HG03457 (cell line): ENCODE measurements at regions not wholly inside any gene's neighbourhood (a gene's known extent, or its start where the extent isn't known, plus 50 kb on each side); places are given as distances from the start of the nearest gene placed in this dataset.
"Not testable (repeated sequence)": the region's sequence is repeated elsewhere in the genome, so short reads cannot be mapped to it uniquely, and the experiment has no call there.

Source experiments
- ATAC-seq: cut with Tn5 transposase; IDR thresholded peaks from one replicate; pipeline ENCODE4 v1.9.1; 2021; ENCODE audit warnings: moderate number of reproducible peaks; ENCODE audit not compliant: unreplicated experiment

DNA sequence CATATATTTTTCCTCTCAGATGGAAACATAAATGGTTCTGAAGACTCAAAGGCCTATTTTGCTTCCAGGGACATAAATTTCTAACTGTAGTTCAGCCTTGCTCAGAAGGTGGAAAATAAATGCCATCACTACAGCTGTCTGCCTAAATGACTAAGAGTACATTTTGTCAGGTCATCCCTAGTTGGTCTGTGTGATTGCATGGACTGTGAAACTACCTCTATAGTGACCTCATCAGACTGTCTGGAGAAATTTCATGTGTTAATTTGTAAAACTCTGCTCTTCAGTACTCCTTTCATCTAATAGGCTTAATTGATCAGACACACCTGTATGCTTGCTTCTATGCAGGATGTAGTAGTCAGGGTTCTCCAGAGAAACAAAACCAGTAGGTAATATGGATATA is 886.9 kb downstream of the AMY1C start:
- no peak for ATAC-seq

DNA sequence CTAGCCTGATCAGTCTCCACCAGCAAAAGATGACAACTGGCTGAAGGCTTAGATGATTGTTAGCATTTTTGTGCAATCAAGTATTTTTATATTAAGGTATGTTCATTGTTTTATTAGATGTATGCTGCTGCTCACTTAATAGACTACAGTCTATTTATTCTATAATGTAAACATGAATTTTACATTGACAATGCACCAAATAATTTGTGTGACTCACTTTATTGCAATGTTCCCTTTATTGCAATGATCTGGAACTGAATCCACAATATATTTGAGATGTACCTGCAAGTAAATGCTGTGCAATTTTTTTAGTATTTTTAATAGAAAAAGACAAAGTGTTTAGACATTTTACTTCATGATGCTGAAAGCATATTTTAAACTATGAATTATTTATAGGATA is 896.5 kb downstream of the AMY1C start:
- no peak for ATAC-seq

DNA sequence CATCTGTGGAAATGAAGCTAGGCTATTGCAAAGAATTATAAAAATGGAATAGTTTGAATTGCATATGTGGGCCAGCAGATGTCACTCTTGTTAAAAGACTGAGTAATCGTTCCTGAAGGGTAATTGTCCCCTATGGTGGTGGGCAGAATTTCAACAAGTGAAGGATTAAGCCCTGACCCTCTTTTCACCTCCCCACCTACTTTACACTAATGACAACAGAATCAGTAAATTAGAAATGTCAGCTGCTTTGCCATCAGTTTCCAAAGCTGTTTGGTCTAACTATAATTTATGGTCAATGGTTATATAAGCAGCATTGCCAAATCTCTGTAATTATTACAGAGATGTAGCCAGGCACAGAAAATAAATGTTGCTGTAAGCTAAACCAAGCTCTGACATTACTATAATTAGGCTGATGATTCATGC is 898.6 kb downstream of the AMY1C start:
- ATAC-seq, result peak; percentile 61

DNA sequence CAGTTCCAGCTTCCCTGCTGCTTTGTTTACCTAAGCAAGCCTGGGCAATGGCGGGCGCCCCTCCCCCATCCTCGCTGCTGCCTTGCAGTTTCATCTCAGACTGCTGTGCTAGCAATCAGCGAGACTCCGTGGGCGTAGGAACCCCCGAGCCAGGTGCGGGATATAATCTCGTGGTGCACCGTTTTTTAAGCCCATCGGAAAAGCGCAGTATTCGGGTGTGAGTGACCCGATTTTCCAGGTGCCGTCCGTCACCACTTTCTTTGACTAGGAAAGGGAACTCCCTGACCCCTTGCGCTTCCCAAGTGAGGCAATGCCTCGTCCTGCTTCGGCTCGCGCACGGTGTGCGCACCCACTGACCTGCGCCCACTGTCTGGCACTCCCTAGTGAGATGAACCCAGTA is 914.7 kb downstream of the AMY1C start:
- not testable (repeated sequence) for ATAC-seq

DNA sequence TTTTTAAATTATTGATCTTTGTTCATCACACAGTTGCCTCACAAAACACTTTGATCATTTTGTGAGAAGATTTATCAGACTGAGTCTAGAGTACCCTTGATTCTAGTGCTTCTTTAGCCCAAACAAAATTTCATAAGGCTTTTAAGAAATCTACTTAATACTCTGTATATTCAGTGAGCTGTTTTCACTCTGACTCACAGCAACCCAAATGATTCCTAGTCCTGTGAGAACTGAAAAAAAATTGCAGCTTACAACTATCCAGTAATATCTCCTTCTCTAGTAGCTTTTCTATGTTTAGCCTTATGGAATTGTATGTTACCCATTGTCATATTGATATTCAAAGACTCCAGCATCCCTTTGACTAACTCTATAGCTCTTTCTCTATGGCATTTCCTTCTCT is 915.6 kb downstream of the AMY1C start:
- no peak for ATAC-seq

DNA sequence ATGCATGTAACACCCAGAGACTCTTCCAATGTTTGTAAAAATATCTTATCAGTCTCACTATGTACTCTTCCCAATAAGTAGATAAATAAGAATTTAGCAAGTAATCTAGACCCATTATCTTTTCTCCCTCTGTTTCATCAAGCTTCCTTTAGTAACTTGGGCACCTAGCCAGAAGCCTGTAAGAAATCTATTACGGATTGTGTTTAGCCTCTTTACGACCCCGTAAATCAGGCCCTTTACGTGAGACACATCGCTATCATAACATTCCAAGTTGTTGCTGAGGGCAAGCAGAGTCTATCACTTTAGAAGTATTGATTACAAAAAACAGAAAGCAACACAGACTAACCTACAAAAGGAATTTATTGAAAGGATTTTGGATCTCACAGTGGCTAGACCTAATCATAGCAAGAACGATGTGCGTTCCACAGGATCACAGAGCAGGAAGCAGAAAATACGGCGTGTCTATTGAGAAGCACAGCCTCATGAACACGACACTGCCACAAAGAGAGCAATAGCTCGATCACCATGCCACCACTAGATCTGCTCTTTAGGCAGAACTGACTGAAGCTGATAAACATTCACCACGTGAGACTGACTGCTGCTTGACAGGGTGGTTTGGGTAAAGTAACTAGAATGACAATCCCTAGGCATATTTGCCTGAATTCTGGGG is 922.1 kb downstream of the AMY1C start:
- ATAC-seq, result no peak

DNA sequence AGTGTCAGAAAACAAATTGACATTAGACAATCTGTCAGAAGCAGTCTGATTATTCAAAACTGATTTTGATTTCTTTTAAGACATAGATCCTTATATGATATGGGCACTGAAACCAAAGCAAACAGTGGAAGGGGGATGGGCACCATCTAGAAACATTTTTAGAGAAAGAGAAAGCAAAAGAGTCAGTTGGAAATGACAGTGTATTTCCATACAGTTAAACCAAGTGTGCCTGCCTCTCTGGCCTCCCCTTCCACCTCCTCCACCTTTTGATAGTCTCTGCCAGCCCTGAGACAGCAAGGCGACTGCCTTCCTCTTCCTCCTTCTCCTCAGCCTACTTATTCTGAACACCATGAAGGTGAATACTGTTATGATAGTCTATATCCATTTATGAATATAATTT is 949.7 kb downstream of the AMY1C start:
- no peak for ATAC-seq

DNA sequence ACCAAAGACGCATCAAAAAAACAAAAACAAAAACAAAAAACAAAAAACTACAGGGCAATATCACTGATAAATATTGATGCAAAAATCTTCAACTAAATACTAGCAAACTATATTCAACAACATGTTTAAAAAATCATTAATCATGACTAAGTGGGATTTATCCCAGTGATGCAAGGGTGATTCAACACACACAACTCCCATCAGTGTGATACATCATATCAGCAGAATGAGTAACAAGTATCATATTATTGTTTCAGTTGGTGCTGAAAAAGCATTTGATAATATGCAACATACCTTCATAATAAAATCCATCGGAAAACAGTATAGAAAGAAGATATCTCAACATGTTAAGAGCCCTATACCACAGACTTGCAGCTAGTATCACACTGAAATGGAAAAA is 953.0 kb downstream of the AMY1C start:
- ATAC-seq, result no peak

DNA sequence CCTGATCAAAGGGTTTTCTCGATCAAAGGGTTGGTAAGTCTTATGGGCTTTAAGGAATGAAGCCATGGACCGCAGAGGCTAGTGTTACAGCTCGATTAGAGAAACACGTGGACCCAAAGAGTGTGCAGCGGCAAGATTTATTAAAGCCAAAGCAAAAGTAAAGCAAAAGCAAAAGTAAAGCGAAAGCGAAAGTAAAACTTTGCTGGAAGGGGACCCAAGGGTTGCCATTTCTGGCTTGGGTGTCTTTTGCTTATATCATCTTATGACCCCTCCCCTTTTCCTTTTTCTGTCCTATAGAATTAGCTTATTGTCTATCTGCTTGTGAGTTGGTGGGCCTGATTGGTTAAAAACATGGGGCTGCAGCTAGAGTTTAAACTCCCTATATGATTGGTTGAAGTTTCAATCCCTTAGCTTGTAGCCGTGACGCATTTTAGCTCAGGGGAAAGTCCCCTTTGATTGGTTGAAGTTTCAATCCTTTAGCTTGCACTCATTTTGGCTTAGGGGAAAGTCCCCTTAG is 957.0 kb downstream of the AMY1C start:
- no peak for ATAC-seq

DNA sequence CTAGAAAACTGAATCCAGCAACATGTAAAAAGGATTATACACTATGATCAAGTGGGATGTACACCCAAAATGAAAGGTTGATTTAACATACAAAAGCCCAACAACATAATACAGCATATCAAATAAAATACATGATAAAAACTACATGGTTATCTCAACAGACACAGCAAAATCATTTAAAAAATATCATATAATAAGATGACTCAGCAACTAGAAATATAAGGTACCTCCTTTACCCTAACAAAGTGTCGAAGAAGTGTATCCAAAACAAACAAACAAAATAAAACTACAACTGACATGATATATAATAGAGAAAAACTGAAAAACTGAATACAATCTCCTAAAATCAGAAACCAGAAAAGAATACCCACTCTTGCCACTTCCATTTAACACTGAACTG is 969.1 kb downstream of the AMY1C start:
- no peak for ATAC-seq

DNA sequence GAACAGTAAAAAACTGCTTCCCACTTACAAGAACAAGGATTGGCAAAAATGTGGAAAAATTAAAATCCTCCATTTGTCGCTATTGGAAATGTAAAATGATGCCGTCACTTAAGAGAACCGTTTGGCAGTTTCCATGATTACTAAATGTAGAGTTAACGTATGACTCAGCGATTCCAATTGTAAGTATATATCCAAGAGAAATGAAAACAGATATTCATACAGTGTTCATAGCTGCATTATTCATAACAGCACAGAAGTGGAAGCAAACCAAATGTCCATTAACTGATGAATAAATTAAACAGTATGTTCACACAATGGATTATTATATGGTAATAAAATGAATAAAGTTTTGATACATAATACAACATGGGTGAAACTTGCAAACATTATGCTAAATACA is 971.0 kb downstream of the AMY1C start:
- no peak for ATAC-seq

DNA sequence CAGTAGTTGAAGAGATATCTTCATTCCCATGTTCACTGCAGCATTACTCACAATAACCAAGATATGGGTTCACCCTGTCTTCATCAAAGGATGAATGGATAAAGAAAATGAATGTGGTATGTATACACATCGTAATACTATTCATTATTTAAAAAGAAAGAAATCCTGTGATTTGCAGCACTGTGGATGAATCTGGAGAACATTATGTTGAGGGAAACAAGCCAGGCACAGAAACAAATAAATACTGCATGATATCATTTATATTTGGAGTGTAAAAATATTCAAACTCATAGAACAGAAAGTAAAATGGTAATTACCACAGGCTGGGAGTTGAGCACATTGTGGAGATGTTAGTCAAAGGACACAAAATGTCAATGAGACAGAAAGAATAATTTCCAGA is 977.2 kb downstream of the AMY1C start:
- no peak for ATAC-seq

DNA sequence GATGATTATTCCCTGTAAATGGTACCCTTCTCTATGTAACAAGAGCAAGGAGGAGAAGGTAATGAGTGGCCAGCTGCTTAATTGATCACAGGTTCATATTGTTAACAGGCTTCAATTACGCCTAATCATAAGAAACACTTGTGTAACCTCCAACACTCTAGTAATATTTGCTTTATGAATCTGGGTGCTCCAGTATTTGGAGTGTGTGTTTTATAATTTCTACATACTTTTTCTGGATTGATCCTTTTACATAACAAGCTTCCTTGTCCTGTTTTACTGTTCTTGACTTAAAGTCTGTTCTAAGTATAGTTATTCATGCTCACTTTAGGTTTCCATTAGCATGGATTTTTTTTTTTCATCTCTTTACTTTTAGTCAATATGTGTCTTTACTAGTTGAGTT is 984.2 kb downstream of the AMY1C start:
- no peak for ATAC-seq

DNA sequence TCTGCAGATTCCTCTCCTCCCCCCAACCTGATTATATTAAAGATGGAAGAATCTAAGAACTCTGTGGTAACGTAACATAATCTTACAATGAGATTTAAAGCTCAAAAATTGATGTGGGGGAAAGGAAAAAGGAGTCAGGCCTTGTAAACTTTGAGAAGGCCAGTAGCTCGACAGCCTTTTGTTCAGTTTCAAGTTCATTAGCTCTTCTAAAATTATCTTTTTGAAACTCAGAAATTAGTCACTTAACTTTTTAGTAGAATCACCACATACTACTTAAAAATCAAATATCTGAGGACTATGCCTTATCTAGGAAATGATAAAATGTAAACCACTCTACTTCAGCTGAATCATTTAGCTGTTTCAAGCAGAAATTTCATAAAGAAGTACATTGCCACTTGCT is 996.2 kb downstream of the AMY1C start:
- ATAC-seq, result no peak

DNA sequence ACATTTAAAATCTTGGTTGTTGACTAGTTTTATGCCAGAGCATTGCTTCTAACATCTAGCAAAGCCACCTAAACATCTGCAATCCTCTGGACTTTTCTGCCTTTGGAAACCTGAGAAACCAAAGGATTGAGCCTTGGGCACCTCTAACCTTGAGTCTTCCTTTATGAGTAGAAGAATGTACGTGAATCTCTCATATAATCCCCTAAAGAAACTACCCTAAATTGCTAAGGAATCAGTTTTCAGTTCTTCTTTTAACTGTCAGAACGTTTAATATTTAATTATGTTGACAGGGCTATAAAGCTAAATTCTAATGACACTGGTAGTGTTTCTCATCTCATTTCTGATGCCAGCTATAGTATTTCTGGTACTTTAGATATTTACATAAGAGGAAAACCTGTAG is 997.3 kb downstream of the AMY1C start:
- peak; percentile 64 for ATAC-seq

DNA sequence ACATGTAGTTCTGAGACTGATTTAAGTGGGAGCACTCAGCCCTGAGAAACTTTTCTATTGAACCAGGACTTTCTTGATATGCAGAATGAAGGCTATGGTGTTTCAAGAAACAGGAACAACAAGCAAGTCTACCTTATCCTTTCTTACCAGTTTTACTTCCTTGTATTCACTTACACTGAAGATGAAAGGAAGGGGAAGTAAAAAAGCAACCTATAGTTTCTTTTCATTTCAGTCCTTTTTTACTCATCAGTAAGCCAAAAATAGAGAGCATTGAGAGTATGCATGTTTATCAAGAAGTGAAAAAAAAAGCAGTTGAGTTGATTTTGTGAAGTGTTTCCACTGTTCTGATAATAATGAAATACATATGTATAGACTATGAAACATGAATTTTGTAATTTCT is 1010.3 kb downstream of the AMY1C start:
- ATAC-seq, result peak; percentile 86

DNA sequence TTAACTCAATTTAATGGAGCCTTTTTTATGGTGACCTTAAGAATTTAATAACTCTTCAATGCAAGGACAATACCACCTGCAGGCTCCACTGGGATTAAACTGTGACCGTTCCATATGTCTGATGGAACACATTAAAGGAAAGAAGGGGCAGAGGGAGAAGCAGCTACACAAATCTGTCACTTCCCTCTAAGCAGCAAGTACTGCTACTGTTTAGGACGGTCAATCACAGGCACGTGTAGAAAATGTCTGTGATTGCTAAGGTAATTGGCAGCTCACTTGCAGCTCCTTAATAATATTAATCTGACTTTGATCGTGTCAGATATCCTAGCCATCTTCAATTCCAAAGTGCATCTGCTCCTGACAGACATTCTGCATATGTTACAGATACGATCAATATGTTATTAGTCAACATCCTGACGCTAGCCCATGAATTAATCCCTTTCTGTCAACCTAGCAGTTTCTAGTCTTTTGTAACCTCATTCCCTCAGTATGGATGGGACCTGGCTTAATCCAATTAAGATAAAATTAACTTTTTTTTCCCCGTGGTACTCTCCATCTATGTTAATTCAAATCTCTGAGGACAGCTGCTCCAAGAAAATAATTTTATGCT is 1012.4 kb downstream of the AMY1C start:
- no peak for ATAC-seq

DNA sequence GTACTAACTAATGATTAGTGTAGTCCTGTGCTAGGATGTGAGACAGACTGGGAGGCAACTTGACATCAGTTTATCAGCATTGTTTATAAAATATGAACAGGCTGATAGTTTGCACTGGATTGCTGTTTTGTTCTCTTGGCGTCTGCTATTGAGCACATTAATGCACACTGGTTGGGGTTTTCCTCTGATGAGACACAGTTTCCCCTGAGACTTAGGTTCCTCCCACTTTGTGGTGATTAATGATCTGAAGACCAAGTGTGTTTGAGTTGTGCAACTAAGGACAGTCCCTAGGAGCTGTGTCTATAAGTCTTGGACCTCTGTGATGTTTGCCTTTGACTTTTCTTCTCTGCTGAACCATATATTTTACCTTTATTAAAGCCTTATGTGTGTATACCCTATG is 1015.4 kb downstream of the AMY1C start:
- peak; percentile 88 for ATAC-seq

DNA sequence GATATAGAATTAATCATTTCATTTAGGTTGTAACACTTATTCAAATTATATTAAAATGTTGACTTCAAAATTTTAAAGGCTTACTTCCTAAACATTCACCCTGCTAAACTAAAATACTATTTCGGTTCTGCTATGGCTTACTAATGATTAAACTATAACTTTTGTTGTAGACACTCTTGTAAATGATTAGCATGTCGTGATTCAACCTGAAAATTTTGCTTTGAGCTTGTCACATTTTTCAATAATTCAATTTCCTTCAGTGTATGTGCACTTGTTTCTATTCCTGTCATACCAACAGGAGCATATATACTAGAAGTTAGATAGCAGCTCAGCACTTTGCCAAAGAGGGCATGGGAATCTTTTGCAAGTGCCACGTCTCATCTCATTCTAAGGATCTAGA is 1018.8 kb downstream of the AMY1C start:
- peak; percentile 59 for ATAC-seq

DNA sequence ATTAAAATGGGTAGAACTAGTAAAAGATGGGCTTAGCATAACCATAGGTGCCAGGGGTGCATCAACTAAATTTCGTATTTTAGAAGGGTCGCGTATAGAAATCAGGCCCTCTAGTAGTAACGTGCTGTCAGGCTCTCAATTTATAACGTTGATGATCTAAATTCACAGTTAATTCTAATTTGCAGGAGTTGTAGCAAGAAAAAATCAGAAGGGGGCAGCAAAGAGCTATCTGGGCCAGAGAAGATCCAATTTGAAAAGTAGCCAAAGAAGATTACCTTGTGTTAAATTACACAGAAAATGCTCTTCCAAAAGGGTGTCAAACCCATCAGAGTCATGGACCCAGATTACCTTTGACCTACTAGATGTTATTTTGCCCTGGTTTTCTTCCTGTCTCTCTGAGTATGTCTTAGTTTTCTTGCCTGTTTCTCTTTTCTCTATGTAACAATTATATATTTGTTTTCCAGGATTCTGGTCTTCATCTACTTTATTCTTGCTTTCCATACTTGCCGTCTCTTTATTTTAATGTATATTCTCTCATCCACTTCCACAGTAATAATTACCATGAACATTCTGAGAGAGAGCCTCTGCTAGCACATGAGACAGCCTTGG is 1030.9 kb downstream of the AMY1C start:
- no peak for ATAC-seq

DNA sequence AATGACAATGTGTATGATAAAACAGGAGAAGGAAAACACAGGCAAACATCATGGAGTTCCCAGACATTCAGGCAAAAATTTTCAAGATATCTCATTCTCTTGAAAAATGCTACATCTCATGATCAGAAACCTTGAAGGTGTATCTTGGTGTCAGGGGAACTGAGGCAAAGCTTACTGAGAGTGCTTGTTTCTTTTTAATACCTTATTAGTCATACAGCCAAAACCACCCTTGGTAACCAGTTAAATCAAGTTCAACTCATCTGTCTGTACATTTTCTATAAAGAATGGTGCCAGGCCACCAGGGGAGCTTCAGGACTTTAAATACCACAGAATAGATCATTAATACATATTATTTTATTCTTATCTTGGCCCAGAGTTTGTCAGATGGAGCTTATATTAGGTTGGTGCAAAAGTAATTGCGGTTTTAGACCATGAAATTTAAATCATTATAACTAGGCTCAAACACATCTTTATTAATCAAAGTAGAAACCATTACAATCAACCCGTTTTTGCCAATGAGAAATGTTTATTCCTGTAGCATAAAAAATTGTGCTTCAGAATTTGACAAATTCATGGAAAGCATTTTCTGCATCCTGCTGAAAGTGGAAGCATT is 1036.0 kb downstream of the AMY1C start:
- no peak for ATAC-seq
